HG03457 (cell line): ENCODE measurements at regions not wholly inside any gene's neighbourhood (a gene's known extent, or its start where the extent isn't known, plus 50 kb on each side); places are given as distances from the start of the nearest gene placed in this dataset.

Experiments
- ATAC-seq: cut with Tn5 transposase; IDR thresholded peaks from one replicate; pipeline ENCODE4 v1.9.1; 2021; ENCODE audit warnings: moderate number of reproducible peaks; ENCODE audit not compliant: unreplicated experiment

DNA sequence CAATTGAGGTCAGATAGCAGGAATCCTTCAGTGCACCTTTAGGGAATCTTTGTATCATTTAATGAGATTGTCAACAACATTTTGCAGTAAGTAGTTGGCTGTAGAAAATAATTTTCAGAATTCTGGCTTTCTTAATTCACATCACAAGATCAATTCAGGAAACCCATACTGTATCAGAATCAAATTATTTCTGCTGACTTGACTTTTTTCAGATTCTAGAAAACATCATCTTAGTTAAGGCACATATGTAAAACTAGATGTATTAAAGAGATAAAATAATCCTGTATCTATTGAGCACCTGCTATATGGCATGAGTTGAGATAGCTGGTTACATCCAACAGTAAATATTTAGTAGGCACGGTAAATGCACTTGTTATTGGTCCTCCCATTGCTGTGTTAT lies 791.4 kb downstream of the TDRD15 start:
- ATAC-seq, result no peak

GRCh38 chr2:21916934-21917522 lies 793.3 kb downstream of the TDRD15 start:
- no peak for ATAC-seq

GRCh38 chr2:21920721-21921120 lies 797.0 kb downstream of the TDRD15 start:
- ATAC-seq, result no peak

DNA sequence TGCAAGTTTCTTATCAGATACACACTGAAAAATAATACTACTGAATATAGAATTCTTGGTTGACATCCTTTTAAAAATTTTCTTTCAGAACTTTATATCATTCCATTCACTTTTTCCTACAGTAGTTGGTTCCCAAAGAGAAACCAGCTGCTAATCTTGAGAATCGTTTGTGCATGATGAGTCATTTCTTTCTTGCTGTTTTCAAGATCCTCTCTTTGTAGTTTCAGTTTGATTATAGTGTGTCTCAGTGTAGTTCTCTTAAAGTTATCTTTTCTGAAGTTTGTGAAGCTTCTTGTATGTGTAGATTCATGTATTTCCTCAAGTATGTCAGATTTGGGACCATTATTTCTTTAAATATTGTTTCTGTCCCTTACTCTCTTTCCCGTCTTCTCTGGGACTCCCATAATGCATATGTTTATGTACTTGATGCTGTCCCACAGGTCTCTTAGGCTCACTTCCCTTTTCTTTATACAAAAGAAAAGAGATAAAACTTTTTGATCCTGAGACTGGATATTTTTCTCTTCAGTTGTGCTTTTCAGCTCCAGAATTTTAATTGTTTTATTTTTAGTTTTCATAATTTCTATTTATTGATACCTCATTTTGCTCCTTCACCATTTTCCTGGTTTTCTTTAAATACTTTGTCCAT lies 801.0 kb downstream of the TDRD15 start:
- ATAC-seq, result peak; percentile 71

DNA sequence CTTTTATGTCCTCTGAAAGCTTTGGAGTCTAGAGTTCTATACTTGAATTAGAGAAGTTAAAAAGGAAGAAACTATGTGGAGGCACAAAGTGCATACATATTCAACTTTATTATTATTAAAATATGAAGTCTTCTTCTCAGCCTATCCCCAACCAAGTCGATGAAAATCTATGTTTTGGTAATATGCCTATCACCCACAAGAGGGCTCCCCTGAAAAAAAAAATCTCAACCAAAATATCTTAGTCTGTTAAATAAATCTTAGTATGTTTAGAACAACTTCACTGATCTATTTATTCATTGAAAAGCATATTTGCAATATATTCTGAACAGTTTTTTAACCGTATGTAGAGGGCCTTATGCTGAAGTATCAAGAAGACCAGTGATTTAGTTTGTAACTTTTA lies 804.5 kb downstream of the TDRD15 start:
- no peak for ATAC-seq

- no peak for ATAC-seq
Observed at GRCh38 chr2:21930226-21930625, 806.5 kb downstream of the TDRD15 start.

- ATAC-seq, result no peak
Observed at GRCh38 chr2:21939967-21940366, 816.2 kb downstream of the TDRD15 start.

DNA sequence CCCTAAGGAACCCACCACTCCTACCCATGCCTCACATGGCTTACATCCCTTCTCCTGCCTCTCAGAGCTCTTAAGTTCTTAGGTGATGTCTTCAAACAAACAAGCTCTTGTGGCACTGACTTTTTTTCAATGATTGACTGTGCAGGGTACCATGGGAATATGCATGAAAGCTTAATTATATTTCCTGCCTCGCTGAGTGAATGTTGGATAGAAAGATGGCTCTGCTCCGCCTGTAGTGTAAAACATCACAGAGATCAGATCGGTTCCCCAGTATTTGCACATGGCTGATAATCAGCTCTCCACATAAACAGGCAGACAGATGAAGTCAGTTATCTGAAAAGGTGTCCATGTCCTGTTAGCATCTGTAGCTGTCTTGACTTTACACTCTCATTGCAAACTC lies 820.8 kb downstream of the TDRD15 start:
- no peak for ATAC-seq

DNA sequence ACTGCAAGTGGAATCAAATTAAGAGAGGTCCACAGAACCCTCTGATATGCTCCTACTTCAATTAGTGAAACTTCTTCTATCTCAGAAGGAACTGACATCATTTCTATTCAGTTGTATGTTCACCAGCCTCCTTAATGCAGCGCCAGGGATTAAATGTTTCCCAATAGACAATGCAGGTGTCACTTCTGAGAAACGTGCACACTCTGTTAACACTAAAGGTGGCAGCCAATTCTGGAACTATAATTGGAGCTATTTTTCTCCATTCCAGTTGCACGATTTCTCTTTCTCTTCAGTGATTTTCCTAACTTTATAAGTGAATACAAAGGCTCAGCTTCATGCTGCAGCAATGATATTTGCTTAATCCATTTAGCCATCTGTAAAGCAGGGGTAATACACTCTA lies 821.9 kb downstream of the TDRD15 start:
- ATAC-seq, result no peak

GRCh38 chr2:21947046-21947445 lies 823.3 kb downstream of the TDRD15 start:
- no peak for ATAC-seq

DNA sequence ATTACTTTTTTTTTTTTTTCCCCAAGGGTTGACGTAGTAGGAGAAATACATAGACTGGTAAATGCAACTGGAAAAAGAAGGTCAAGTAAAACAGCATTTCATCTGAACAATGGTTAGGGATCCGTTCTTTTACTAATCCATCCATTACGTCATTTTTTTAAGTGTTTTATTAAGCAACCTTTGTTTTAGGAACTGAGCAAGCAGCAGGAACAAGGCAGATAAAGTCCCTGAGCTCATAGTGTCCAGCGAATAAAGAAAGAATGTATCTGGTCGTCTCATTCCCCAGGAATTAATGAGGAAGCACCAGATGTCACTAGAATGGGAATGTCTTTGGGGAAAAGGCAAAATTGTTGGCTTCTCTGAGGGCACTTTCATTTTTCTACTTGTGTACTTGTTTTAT lies 842.4 kb downstream of the TDRD15 start:
- ATAC-seq, result no peak

DNA sequence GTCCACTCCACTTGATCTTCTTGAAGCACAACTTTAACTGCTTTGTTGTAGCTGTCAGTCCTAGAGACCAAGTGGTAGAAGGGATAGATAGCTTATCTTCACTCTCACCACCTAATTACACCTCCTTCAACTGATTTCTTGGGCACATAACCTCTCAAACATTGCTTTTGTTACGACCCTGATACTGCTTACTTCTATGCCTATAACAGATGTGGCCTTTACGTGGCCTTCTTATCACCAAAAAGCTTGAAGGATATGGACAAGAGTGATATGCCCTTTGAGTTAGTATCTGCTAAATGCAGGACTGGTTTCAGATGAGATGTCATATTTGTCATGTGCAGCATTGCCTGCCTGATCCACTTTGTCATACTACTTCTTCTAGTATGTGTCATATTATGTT lies 847.2 kb downstream of the TDRD15 start:
- no peak for ATAC-seq

DNA sequence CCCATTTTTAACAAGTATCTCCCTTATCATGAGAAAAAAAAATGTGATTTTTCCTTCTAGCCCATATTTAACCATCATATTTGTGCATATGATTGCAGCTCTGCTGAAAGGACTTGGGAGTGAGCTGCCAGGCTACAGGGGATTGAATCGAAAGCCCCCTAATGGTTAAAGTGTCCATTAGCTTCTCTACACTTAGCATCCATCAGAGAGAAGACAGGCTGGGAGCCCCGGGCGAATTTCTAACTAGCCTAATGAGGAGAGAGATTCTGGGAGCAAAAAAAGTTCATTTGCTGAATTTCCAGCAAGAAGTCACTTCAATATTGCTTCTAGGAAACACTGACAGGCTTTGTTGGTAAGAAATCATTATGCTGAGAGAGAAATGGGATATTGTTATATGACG lies 848.8 kb downstream of the TDRD15 start:
- no peak for ATAC-seq

DNA sequence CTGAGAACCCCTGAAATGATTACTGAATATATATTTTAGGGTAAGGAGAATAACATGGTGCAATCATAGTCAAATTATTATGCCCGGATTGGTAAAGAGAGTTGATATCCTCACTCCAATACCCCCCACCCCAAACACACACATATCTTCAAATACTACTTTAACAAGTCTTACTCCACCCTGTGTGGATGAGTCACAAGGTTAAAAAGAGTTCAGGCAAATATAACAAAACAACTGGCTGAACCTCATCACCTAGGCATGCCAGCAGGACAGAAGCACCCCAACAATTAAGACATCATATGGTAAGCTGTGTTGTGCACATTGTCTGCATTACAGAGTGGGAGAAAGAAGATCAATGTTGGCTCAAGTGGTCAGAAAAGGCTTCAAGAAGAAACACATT lies 857.4 kb downstream of the TDRD15 start:
- ATAC-seq, result no peak

DNA sequence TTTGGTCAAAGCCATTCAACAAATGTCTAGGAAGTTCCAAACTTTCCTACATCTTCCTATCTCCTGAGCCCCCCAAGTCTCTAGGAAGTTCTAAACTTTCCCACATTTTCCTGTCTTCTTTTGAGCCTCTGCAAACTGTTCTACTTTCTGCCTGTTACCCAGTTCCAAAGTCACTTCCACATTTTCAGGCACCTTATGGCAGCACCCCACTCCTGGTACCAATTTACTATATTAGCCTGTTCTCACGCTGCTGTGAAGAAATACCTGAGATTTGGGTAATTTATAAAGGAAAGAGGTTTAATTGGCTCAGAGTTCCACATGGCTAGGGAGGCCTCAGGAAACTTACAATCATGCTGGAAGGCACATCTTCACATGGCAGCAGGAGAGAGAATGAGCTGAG lies 869.2 kb downstream of the TDRD15 start:
- ATAC-seq, result no peak

GRCh38 chr2:21996339-21996738 lies 872.6 kb downstream of the TDRD15 start:
- ATAC-seq, result no peak

DNA sequence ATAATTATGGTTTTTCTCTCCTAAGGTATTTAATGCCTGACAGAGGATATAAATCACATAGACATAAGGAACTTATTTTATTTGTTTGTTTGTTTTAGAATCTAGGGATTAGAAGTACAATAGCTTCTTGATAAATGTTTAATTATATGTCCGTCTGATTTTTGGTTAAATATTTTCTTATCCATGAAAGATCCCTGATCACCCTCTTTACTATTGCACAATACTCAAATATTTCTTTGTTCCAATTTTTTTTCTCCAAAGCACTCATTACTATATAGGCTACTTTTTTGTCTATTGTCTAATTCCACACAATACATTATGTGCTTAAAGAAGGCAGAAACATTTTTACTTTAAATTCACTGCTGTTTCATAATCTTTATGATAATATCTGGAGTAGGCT lies 875.8 kb downstream of the TDRD15 start:
- ATAC-seq, result no peak

DNA sequence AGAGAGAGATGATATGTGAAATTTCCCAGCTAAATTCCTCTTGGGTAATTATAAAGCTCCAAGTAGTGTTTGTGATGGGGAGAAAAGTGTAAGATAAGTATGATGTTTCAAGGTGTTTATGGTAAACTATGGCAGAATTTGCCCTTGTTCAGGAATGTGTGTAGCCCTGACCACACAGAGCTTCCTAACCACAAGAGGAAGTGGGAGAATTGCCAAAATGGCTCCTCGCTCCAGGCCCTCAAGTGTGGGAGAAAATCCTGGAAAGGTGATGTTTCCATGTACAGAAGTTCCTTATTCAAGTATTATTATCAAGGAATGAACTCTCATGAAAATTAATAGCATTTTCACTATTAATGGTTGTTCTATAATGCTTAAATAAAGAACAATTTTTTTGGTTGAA lies 878.3 kb downstream of the TDRD15 start:
- ATAC-seq, result no peak

- no peak for ATAC-seq
Observed at GRCh38 chr2:22003270-22003669, 879.5 kb downstream of the TDRD15 start.

GRCh38 chr2:22011048-22011447 lies 887.3 kb downstream of the TDRD15 start:
- no peak for ATAC-seq

- no peak for ATAC-seq
Observed at GRCh38 chr2:22020091-22020742, 896.4 kb downstream of the TDRD15 start.

GRCh38 chr2:22027345-22028005 lies 903.7 kb downstream of the TDRD15 start:
- ATAC-seq, result no peak
